GM12878 (cell line): ENCODE measurements at regions not wholly inside any gene's neighbourhood (a gene's known extent, or its start where the extent isn't known, plus 50 kb on each side); places are given as distances from the start of the nearest gene placed in this dataset.

Experiments used
- ATAC-seq: fragments of 200-7000 bp; cut with Tn5 transposase; 3 replicates; pipeline ENCODE4 v1.9.1; 2020; ENCODE audit warnings: mild to moderate bottlenecking, moderate library complexity
- BruUV-seq: library from RNA; stranded (reverse); fragments of 400-500 nt; replicated peaks from 2 replicates; lab custom pipeline; 2021; lab: Mats Ljungman, UMichigan
- CTCF ChIA-PET: fragments of 300-600 bp; sonication (Branson Sonifier 250); formaldehyde crosslinking; extraction: SDS; loops from one replicate; lab custom pipeline; 2021; ENCODE audit warnings: inconsistent platforms; lab: Yijun Ruan, JAX
- POLR2A ChIA-PET: fragments of 350-600 bp; formaldehyde crosslinking; extraction: SDS; loops from one replicate; lab custom pipeline; 2021; ENCODE audit warnings: inconsistent platforms; lab: Charles Lee
- RAD21 ChIA-PET: fragments of 300-600 bp; sonication (Branson Sonifier 250); formaldehyde crosslinking; loops from one replicate; lab custom pipeline; 2023; ENCODE audit warnings: antibody characterized with exemption; ENCODE audit not compliant: unreplicated experiment; lab: Charles Lee
- SMC1A ChIA-PET: fragments of 300-600 bp; sonication (Branson Sonifier 250); formaldehyde crosslinking; loops from one replicate; lab custom pipeline; 2023; ENCODE audit not compliant: unreplicated experiment, uncharacterized antibody; lab: Charles Lee
- DNase-seq: peaks from one replicate; pipeline ENCODE4 v3.0.0-alpha.2; 2011; ENCODE audit warnings: low read depth, low spot score
- FAIRE-seq: peaks from 3 replicates; lab custom pipeline; 2011; peaks lifted over from hg19 to GRCh38; lab: Jason Lieb, UNC
- H2AFZ ChIP-seq: 2 replicates; pipeline ENCODE4 v1.6.0; 2011; ENCODE audit warnings: low read depth, low read length, control low read depth; ENCODE audit not compliant: control insufficient read depth
- H3K27ac ChIP-seq: 2 replicates; pipeline ENCODE4 v1.5.1; 2011; ENCODE audit warnings: control low read depth; ENCODE audit not compliant: control insufficient read depth, insufficient read depth
- H3K27me3 ChIP-seq, 2 experiments: replicated peaks in 1 of 2; 2 replicates each; pipeline versions ENCODE4 v1.6.0 to v1.6.1; 2011; ENCODE audit warnings: low read length in 1 of 2; ENCODE audit not compliant: control insufficient read depth in 2 of 2, insufficient read depth in 2 of 2
- H3K36me3 ChIP-seq, 2 experiments: 2 replicates each; pipeline ENCODE4 v1.5.1; 2011; ENCODE audit warnings: low read length in 1 of 2; ENCODE audit not compliant: control insufficient read depth in 2 of 2, insufficient read depth in 2 of 2
- H3K4me1 ChIP-seq: 2 replicates; pipeline ENCODE4 v1.6.1; 2011; ENCODE audit warnings: mild to moderate bottlenecking, low read length, moderate library complexity, mixed read lengths; ENCODE audit not compliant: control insufficient read depth, insufficient read depth
- H3K4me2 ChIP-seq: 2 replicates; pipeline ENCODE4 v1.6.0; 2011; ENCODE audit warnings: control low read depth; ENCODE audit not compliant: control insufficient read depth, insufficient read depth
- H3K4me3 ChIP-seq: fragments of 200-600 bp; sonication (generic); 2 replicates; pipeline ENCODE4 v1.5.1; 2016
- H3K79me2 ChIP-seq: 2 replicates; pipeline ENCODE4 v1.6.0; 2011; ENCODE audit warnings: low read length; ENCODE audit not compliant: control insufficient read depth, insufficient read depth
- H3K9ac ChIP-seq: 2 replicates; pipeline ENCODE4 v1.8.0; 2011; ENCODE audit warnings: low read length, control low read depth, mixed read lengths; ENCODE audit not compliant: control insufficient read depth, insufficient read depth
- H3K9me3 ChIP-seq: replicated peaks from 3 replicates; pipeline ENCODE4 v1.5.1; 2011; ENCODE audit warnings: mild to moderate bottlenecking, low read length; ENCODE audit not compliant: control insufficient read depth, insufficient read depth
- H4K20me1 ChIP-seq: 2 replicates; pipeline ENCODE4 v1.6.0; 2011; ENCODE audit not compliant: control insufficient read depth, insufficient read depth
- BHLHE40 ChIP-seq, 2 experiments: fragments of 450-650 bp in 1 of 2; IDR thresholded peaks; 2 replicates each; pipeline ENCODE4 v1.6.1; 2011 to 2017; ENCODE audit warnings: low read depth in 2 of 2, borderline replicate concordance in 1 of 2, improper control_type of control experiment in 1 of 2, low read length in 1 of 2, mild to moderate bottlenecking in 1 of 2
- GABPA ChIP-seq: IDR thresholded peaks from 2 replicates; pipeline ENCODE4 v1.6.1; 2014; ENCODE audit warnings: antibody characterized with exemption, low read depth, mild to moderate bottlenecking, inconsistent platforms
- LARP7 ChIP-seq: fragments of 450-650 bp; IDR thresholded peaks from 2 replicates; pipeline ENCODE4 v1.6.1; 2017; ENCODE audit warnings: mild to moderate bottlenecking
- NKRF ChIP-seq: fragments of 450-650 bp; conservative IDR thresholded peaks from 2 replicates; pipeline ENCODE4 v1.6.1; 2017; ENCODE audit warnings: mild to moderate bottlenecking, moderate library complexity
- PAX8 ChIP-seq: fragments of 450-650 bp; IDR thresholded peaks from 2 replicates; pipeline ENCODE4 v1.6.1; 2017; ENCODE audit warnings: mild to moderate bottlenecking, moderate library complexity
- PBX3 ChIP-seq: IDR thresholded peaks from 2 replicates; pipeline ENCODE4 v1.6.1; 2011; ENCODE audit warnings: mild to moderate bottlenecking, low read depth, low read length, moderate library complexity; ENCODE audit not compliant: insufficient replicate concordance
- RCOR1 ChIP-seq: conservative IDR thresholded peaks from 2 replicates; pipeline ENCODE4 v1.6.1; 2012; ENCODE audit warnings: low read depth, low read length, improper control_type of control experiment
- TARDBP ChIP-seq: IDR thresholded peaks from 2 replicates; pipeline ENCODE4 v1.6.1; 2016; ENCODE audit warnings: borderline replicate concordance
- TCF3 ChIP-seq: IDR thresholded peaks from 2 replicates; pipeline ENCODE4 v1.6.1; 2012; ENCODE audit warnings: low read depth, mild to moderate bottlenecking, low read length, borderline replicate concordance; ENCODE audit not compliant: insufficient read depth
- ZBTB11 ChIP-seq: fragments of 450-650 bp; formaldehyde crosslinking; IDR thresholded peaks from 2 replicates; pipeline ENCODE4 v1.5.0; 2022; ENCODE audit warnings: mild to moderate bottlenecking, missing genetic modification characterization
- ZZZ3 ChIP-seq: IDR thresholded peaks from 2 replicates; pipeline ENCODE4 v1.6.1; 2011; ENCODE audit warnings: low read depth; ENCODE audit not compliant: control insufficient read depth, insufficient read length
- WGBS: methylation state at CpG from one replicate; pipeline ENCODE4 v1.1.6; 2016; ENCODE audit warnings: low lambda C conversion rate; ENCODE audit not compliant: insufficient replicate concordance, insufficient coverage; ENCODE audit errors: missing lambda C conversion rate; 5-methylcytosine and 5-hydroxymethylcytosine counted together
- in situ Hi-C: fragments of 300-500 bp; cut with MboI; formaldehyde crosslinking; loops from 9 replicates; pipeline ENCODE4 v1.14.3; 2018; ENCODE audit warnings: mixed read lengths
- intact Hi-C: fragments of 100-400 bp; cut with micrococcal nuclease; formaldehyde crosslinking; loops from one replicate; pipeline ENCODE4 v1.14.2; 2022; ENCODE audit not compliant: unreplicated experiment
- TF ChIP-seq, protein P1 (sequence below): IDR thresholded peaks from 2 replicates; pipeline ENCODE4 v1.6.1; 2011; ENCODE audit warnings: borderline replicate concordance, low read depth, mild to moderate bottlenecking, moderate library complexity, low read length; ENCODE audit not compliant: insufficient read depth, poor library complexity, severe bottlenecking
- TF ChIP-seq, protein P2 (sequence below): fragments of 450-650 bp; IDR thresholded peaks from 2 replicates; pipeline ENCODE4 v1.6.1; 2017; ENCODE audit warnings: mild to moderate bottlenecking, low read depth, inconsistent platforms; ENCODE audit not compliant: poor library complexity, severe bottlenecking

GRCh38 chr2:198973785-198974184, 484.0 kb downstream of the SATB2 start:
- no peak overlapping the region for H3K4me3 ChIP-seq
- intact Hi-C loops = no loop called here
- no peak overlapping the region for H2AFZ ChIP-seq
- ATAC-seq (no peak), DNase-seq (no peak), FAIRE-seq (no peak)
- ChIA-PET SMC1A (no interaction called here), CTCF (interaction anchor here (0.9 kb wide), 1 partner anchor 316 kb away, joined by 3 read pairs; no protein-coding TSS in a partner anchor), POLR2A (no interaction called here), RAD21 (no interaction called here)
- no peaks in the 10 kb centered on the region for H3K36me3 ChIP-seq
- 7% methylated on average over 2 of the region's 2 CpGs for WGBS
- H3K4me1 ChIP-seq = no peaks in the 10 kb centered on the region
- no peaks in the 10 kb centered on the region for H4K20me1 ChIP-seq
- H3K27ac ChIP-seq = no peak overlapping the region
- BruUV-seq = no TSS peak
- no peak overlapping the region for H3K4me2 ChIP-seq
- in situ Hi-C loops = no loop called here
- H3K27me3 ChIP-seq = no peaks in the 10 kb centered on the region
- H3K9me3 ChIP-seq = peaks cover 2% of the 10 kb centered on the region; the same call in 1 of the 3 replicates
- no peak overlapping the region for H3K9ac ChIP-seq
- no peaks in the 10 kb centered on the region for H3K79me2 ChIP-seq
- TF ChIP-seq PAX8 (no peak), PBX3 (no peak), TCF3 (no peak), RCOR1 (no peak), ZZZ3 (no peak), GABPA (no peak), TARDBP (no peak), BHLHE40 (IDR thresholded peaks at IDR 0.05; ENCODE audit: borderline replicate concordance in 1 of 2, low read depth in 2 of 2, low read length in 1 of 2) (no peak), LARP7 (no peak), ZBTB11 (CRISPR knock-in tag) (no peak), NKRF (no peak)
- TF ChIP-seq, protein P1, sequence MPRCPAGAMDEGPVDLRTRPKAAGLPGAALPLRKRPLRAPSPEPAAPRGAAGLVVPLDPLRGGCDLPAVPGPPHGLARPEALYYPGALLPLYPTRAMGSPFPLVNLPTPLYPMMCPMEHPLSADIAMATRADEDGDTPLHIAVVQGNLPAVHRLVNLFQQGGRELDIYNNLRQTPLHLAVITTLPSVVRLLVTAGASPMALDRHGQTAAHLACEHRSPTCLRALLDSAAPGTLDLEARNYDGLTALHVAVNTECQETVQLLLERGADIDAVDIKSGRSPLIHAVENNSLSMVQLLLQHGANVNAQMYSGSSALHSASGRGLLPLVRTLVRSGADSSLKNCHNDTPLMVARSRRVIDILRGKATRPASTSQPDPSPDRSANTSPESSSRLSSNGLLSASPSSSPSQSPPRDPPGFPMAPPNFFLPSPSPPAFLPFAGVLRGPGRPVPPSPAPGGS = no peak
- TF ChIP-seq, protein P2, sequence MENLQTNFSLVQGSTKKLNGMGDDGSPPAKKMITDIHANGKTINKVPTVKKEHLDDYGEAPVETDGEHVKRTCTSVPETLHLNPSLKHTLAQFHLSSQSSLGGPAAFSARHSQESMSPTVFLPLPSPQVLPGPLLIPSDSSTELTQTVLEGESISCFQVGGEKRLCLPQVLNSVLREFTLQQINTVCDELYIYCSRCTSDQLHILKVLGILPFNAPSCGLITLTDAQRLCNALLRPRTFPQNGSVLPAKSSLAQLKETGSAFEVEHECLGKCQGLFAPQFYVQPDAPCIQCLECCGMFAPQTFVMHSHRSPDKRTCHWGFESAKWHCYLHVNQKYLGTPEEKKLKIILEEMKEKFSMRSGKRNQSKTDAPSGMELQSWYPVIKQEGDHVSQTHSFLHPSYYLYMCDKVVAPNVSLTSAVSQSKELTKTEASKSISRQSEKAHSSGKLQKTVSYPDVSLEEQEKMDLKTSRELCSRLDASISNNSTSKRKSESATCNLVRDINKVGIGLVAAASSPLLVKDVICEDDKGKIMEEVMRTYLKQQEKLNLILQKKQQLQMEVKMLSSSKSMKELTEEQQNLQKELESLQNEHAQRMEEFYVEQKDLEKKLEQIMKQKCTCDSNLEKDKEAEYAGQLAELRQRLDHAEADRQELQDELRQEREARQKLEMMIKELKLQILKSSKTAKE = no peak
